ENCODE measurements at regions not wholly inside any gene's neighbourhood (a gene's known extent, or its start where the extent isn't known, plus 50 kb on each side); places are given as distances from the start of the nearest gene placed in this dataset.

GRCh38 chr10:130921911-130922440 is 389.5 kb downstream of the TCERG1L start:
- no peak for TF ChIP-seq POLR2A (IDR thresholded peaks at IDR 0.05)
- no peak for TF ChIP-seq CTCF (IDR thresholded peaks at IDR 0.05 in 4 of 5, conservative IDR thresholded peaks at IDR 0.05 in 1 of 5)
